ENCODE measurements at regions not wholly inside any gene's neighbourhood (a gene's known extent, or its start where the extent isn't known, plus 50 kb on each side); places are given as distances from the start of the nearest gene placed in this dataset.
"Not testable (repeated sequence)": the region's sequence is repeated elsewhere in the genome, so short reads cannot be mapped to it uniquely, and the experiment has no call there.

DNA sequence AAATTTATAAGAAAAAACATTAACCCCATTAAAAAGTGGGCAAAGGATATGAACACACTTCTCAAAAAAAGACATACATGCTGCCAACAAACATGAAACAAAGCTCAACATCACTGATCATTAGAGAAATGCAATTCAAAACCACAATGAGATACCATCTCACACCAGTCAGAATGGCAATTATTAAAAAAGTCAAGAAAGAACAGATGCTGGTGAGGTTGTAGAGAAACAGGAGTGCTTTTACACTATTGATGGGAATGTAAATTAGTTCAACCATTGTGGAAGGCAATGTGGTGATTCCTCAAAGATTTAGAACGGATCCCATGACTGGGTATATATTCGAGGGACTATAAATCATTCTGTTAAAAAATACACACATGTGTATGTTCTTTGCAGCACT, 1665.5 kb downstream of the BRINP3 start:
- not testable (repeated sequence) for DNase-seq

GRCh38 chr1:188812836-188813573, 1664.7 kb downstream of the BRINP3 start:
- not testable (repeated sequence) for DNase-seq

- no peak for DNase-seq
Measured at GRCh38 chr1:188817814-188818213, 1659.8 kb downstream of the BRINP3 start.

DNA sequence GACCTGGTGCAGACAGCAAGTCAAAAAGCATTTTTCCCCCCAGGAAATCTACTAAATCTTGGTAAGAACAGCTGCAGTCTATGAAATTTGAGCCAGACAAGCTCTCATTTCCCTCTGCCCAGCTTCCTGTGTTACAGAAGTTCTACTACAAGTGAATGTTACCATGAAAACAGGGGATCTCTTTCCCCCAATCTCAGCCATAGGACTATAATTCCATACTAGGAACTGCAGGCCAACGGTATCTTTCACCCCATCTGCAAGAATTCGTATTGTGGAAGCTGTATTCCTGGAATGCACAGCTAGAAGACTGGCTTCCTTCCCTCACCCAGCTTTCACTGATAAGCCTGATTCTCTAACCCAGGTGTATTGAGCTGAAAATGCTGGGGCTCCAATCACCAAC, 1655.4 kb downstream of the BRINP3 start:
- DNase-seq = no peak

DNA sequence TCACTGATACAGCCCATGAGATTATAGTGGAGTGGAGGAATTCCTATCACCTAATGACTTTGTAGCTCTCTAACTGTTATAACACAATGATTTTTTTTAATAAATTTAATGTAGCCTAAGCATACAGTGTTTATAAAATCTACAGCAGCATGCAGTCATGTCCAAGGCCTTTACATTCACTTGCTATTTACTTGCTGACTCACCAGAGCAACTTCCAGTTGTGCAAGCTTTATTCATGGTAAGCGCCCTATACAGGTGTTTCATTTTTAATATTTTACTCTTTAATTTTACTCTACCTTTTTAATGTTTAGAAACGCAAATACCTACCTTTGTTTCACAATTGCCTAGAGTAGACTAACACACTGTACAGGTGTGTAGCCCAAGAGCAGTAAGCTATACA, 1652.2 kb downstream of the BRINP3 start:
- DNase-seq = no peak

DNA sequence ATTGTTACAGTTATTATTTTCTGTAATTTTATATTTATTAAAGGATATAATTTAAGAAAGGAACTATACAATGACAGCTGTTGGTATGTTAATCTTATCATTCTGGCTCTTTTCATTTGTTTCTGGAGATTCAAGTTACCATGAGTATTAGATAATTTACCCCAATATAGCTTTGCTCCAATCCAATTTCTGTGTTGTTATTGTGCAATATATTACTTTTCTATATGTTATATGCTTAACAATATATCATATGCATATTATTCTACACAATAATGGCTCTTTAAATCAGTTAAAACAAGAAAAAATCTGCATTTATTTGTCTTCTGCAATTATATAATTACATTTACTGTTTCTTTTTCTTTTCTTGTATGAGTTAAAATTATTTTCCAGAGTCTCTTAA, 1650.9 kb downstream of the BRINP3 start:
- DNase-seq = no peak

DNA sequence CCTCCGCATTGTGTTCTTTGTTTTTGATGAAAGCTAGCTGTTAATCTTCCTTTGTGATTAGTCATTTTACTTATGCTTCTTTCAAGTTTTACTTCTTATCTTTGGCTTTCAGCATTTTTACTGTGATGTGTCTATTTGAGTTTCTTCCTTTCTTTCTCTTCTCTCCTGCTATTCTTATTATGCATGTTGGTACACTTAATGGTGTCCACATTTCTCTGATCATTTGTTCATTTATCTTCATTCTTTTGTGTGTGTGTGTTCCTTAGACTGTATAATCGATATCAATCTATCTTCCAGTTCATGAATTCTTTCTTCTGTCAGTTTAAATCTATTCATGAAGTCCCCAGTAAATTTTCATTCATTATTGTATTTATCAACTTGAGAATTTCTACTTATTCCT, 1650.3 kb downstream of the BRINP3 start:
- DNase-seq = no peak

GRCh38 chr1:188841111-188841696, 1636.5 kb downstream of the BRINP3 start:
- not testable (repeated sequence) for DNase-seq

- DNase-seq = no peak
Measured at GRCh38 chr1:188846468-188846867, 1631.2 kb downstream of the BRINP3 start.

GRCh38 chr1:188857526-188858087, 1620.1 kb downstream of the BRINP3 start:
- DNase-seq = no peak

- DNase-seq = no peak
Measured at GRCh38 chr1:188867614-188868013, 1610.0 kb downstream of the BRINP3 start.

DNA sequence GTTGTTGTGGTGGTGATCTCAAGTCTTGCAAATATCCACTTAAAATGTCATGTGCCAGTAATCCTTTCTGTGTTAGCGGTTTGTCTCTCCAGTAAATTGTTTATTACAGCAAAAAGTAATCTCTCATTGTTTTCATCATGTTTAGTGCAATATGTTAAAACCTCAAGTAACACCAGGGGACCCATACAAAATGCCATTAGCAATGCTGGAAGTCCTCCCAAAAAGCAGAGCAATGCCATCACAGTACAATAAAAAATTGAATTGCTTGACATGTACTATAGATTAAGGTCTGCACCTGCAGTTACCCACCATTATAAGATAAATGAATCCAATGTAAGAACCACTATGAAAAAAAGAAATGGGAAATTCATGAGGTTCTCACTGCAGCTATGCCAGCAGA, 1606.5 kb downstream of the BRINP3 start:
- no peak for DNase-seq

DNA sequence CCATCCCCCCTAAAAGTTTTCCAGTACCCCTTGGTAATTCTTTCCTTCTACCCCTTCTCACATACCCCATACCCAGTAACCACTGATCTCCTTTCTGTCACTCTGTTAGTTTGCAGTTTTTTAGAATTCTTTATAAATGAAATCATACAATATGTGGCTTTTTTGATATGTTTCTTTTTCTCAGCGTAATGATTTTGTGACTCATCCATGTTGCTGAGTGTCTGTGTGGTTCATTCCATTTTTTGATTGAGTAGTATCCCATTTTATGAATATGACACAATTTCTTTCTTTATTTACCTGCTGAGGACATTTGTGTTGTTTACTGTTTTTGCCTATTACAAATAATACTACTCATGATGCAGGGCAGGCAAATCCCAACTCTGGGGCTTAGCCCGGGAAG, 1605.3 kb downstream of the BRINP3 start:
- DNase-seq = no peak

DNA sequence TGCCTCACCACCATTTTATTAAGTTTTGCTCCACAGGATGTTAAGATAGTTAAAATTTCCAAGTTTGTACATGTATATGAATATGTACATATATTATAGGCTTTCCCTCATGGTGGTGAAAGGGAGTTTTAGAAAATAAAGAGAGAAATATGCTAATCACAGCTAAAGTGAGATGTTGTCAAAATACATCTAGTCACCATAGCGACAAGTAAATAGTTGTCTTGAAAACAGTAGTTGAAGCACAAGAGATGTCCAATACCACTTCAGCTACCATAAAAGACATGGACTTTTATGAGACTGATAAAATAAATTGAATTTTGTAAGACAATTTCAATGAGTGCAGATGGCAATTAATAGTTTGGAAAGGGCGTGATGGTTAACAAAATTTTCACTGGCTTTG, 1600.0 kb downstream of the BRINP3 start:
- DNase-seq = no peak

GRCh38 chr1:188888386-188888785, 1589.3 kb downstream of the BRINP3 start:
- DNase-seq = no peak

GRCh38 chr1:188889166-188889565, 1588.5 kb downstream of the BRINP3 start:
- no peak for DNase-seq

DNA sequence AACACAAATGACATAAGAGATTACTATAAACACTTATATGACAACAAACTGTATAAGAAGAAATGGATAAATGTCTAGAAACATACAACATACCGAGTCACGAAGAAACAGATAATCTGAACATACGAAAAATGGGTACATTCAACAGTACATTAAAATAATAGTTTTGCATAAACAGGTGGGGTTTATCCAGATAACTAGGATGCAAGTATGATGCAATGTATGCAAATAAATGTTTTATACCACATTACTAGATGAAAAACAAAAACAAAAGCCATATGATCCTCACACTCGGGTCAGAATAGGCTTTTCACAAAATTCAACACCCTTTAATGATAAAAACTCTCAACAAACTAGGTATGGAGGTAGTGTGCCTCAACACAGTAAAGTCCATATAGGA, 1585.7 kb downstream of the BRINP3 start:
- no peak for DNase-seq

GRCh38 chr1:188895611-188896010, 1582.1 kb downstream of the BRINP3 start:
- DNase-seq = no peak

DNA sequence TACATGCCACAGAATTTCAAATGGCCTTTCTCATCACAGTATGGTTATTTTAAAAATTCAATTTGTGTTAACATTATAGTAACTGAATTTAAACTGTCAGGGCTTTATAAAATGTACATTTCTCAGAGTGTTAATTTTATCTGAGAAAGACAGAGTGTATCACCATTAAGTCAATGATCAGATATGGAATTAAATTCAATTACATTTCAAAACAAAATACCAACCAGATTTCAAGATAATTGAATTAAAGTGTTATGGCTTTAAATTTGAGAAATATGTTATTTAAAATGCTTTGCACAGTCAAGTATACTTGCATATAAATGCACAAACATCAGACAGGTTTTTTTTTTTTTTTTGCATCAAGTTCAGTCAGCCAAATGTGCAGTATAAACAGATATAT, 1574.4 kb downstream of the BRINP3 start:
- no peak for DNase-seq

- DNase-seq = no peak
Measured at GRCh38 chr1:188904201-188904600, 1573.5 kb downstream of the BRINP3 start.

DNA sequence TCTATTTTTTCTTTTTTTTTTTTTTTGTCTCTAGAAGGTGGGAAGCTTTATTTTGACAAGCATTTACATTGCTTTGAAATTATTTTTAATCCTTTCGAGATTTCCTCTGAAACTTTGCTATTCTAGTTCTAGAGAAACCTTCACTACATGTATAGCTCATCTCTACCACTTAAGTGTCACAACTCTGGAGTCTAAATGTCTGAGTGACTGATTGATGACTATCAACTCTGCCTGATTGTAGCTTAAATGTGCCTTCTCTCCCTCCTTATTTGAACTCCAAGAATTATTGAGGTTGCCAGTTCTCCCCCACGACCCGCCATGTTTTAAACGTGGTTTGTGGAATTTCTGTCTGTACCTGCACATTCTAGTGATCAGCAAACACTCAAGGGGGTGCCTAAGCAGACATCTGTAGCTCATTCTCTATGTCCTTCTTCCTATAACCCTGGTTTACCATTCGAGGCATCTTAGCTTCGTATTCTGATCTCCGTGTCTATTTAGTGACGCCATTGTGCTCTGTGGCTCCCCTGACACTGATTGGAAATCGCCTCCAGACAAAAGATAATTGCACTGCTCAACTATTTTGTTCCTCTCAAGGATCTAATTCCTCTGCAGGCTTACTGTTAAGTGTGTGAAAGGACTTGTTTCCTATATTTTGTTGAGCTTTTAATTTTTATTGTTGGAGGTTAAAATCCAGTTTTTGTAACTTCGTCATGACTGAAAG, 1570.6 kb downstream of the BRINP3 start:
- no peak for DNase-seq

DNA sequence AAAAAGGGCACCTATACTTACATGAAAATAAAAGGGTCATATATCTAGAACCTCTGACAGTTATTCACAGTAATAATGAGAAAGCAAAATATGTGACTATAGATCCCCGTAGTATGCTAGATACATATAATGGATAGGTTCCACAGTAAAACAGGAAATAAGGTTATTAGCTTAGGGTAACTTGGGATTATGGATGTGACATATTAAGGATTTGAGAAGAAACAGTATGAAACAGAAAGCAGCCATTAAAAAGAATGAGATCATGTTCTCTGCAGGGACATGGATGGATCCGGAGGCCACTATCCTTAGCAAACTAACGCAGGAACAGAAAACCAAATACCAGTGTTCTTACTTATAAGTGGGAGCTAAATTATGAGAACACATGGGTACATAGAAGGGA, 1547.3 kb downstream of the BRINP3 start:
- DNase-seq = no peak

- no peak for DNase-seq
Measured at GRCh38 chr1:188931506-188931905, 1546.2 kb downstream of the BRINP3 start.

Data from AML-193 (cell line).